T-helper 17 cell (primary cell): ENCODE measurements at regions not wholly inside any gene's neighbourhood (a gene's known extent, or its start where the extent isn't known, plus 50 kb on each side); places are given as distances from the start of the nearest gene placed in this dataset.
"Not testable (repeated sequence)": the region's sequence is repeated elsewhere in the genome, so short reads cannot be mapped to it uniquely, and the experiment has no call there.

ENCODE experiments used
- ATAC-seq: fragments of 150-1000 bp; cut with Tn5 transposase; 2 replicates; pipeline ENCODE4 v1.10.0; 2021; ENCODE audit warnings: mild to moderate bottlenecking, moderate library complexity
- DNase-seq, 3 donors: peaks; one replicate each; pipeline versions ENCODE4 v3.0.0 to v3.0.0-alpha.2; 2020 to 2021
- H3K9me3 ChIP-seq: one replicate; pipeline ENCODE4 v1.7.0; 2013; ENCODE audit warnings: low read length, mild to moderate bottlenecking; ENCODE audit not compliant: control insufficient read depth, poor library complexity, severe bottlenecking
- H3K27ac Mint-ChIP-seq: one replicate; pipeline ENCODE4 v1.8.0; 2022; ENCODE audit warnings: mild to moderate bottlenecking, moderate library complexity, mixed read lengths
- H3K27me3 Mint-ChIP-seq: one replicate; pipeline ENCODE4 v1.8.0; 2022; ENCODE audit warnings: mixed read lengths
- H3K36me3 Mint-ChIP-seq: one replicate; pipeline ENCODE4 v1.8.0; 2022; ENCODE audit warnings: low read depth, mixed read lengths
- H3K4me1 Mint-ChIP-seq: one replicate; pipeline ENCODE4 v1.8.0; 2022; ENCODE audit warnings: mild to moderate bottlenecking, mixed read lengths
- H3K4me3 Mint-ChIP-seq: one replicate; pipeline ENCODE4 v1.8.0; 2022; ENCODE audit warnings: mild to moderate bottlenecking, moderate library complexity, mixed read lengths

DNA sequence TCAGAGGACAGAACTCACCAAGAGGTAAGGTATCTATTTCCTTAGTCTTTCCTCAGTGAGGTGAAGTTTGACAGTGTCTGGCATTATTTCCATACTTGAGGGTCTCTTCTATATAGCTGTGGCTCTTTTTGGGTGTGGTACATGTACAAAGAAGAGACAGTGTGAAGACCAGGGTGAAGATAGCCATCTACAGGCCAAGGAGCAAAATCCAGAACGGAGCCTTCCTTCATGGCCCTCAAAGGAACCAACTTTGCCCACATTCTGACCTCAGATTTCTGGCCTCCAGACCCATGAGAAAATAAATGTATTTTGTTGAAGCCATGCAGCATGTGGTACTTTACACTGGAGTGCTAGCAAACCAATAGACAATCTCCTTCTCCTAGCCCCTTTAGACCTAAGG lies 858.5 kb upstream of the B3GALT2 start:
- peaks cover 11% of the 10 kb centered on the region for H3K4me1 Mint-ChIP-seq
- H3K4me3 Mint-ChIP-seq = no peak overlapping the region
- no peaks in the 10 kb centered on the region for H3K9me3 ChIP-seq
- H3K27ac Mint-ChIP-seq = no peak overlapping the region
- ATAC-seq = no peak
- DNase-seq = no peak
- H3K36me3 Mint-ChIP-seq = no peaks in the 10 kb centered on the region
- no peaks in the 10 kb centered on the region for H3K27me3 Mint-ChIP-seq

DNA sequence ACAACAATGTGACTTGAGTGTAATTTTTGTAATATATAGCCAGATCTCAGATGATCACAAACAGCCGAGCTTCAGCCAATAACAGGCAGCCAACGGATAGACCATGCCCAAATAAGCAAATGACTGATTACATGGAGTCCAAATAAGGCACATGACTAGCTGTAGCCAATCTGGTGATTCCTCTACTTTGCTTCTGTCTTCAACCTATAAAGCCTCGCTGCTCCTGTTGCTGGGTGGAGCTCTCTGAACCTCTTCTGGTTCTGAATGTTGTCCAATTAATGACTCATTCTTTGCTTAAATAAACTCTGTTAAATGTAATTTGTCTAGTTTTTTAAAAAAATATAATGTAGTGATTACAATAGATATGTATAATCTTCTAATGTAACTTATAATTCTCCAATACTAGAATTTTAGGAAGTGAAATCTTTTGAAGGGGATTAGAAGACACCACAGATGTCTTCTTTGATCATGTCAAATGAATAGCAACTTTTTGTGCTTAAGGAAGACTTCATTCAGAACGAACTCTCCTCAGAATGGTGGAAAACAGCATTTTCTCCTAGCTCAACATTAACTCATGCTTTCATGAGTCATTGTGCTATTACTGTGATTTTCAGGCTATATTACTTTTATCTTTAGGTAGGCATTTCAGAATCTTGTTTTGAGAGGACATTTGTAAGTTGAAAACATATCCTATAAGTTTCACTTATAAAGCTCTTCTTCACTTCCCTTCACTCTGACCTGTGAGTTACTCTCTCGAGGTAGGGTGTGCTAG lies 857.8 kb upstream of the B3GALT2 start:
- H3K9me3 ChIP-seq = no peaks in the 10 kb centered on the region
- ATAC-seq = no peak
- H3K4me1 Mint-ChIP-seq = peaks cover 14% of the 10 kb centered on the region
- no peaks in the 10 kb centered on the region for H3K27me3 Mint-ChIP-seq
- DNase-seq = no peak
- no peak overlapping the region for H3K27ac Mint-ChIP-seq
- no peaks in the 10 kb centered on the region for H3K36me3 Mint-ChIP-seq
- no peak overlapping the region for H3K4me3 Mint-ChIP-seq

DNA sequence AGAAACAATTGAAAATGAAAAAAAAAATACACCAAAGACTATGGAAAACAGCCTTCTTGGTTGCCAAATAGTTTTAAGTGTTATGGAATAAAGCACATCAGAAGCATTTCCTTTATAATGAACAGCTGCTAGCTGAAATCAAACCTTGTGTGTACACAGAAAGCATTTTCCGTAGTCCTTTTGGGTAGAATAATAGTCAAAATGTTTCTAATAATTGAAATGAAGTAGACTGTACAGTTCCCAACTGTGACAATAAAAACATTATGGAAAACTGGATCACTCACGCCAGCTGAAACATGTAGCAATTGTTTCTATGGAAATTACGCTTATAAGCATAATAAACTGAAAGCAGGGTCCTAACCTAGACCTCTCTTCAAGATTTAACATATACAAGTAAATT lies 856.3 kb upstream of the B3GALT2 start:
- H3K27me3 Mint-ChIP-seq = no peaks in the 10 kb centered on the region
- DNase-seq (no peak), ATAC-seq (no peak)
- H3K27ac Mint-ChIP-seq = no peak overlapping the region
- no peaks in the 10 kb centered on the region for H3K9me3 ChIP-seq
- H3K36me3 Mint-ChIP-seq = no peaks in the 10 kb centered on the region
- no peak overlapping the region for H3K4me3 Mint-ChIP-seq
- H3K4me1 Mint-ChIP-seq = peaks cover 14% of the 10 kb centered on the region

DNA sequence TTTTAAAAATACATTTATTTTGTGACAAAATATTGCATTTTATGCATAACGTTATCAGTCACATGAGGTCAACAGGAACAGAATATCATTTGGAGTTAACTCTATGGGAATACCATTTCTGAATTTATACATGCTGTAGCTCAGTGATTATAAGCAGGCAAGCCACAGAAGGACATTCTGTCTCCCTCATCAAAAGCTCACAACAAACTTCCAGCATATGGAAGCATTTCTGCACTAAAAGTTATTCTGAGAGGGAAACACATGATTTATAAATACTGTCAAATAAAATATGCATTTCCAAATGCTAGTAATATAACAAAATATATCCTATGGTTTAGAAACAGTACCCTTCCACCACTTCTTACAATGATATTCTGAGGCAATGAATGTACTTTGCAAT lies 854.1 kb upstream of the B3GALT2 start:
- Mint-ChIP-seq H3K36me3 (peaks cover under 1% of the 10 kb centered on the region), H3K4me3 (no peak overlapping the region), H3K27me3 (no peaks in the 10 kb centered on the region), H3K4me1 (peaks cover 14% of the 10 kb centered on the region), H3K27ac (no peak overlapping the region)
- no peak for ATAC-seq
- no peak for DNase-seq
- H3K9me3 ChIP-seq = no peaks in the 10 kb centered on the region

DNA sequence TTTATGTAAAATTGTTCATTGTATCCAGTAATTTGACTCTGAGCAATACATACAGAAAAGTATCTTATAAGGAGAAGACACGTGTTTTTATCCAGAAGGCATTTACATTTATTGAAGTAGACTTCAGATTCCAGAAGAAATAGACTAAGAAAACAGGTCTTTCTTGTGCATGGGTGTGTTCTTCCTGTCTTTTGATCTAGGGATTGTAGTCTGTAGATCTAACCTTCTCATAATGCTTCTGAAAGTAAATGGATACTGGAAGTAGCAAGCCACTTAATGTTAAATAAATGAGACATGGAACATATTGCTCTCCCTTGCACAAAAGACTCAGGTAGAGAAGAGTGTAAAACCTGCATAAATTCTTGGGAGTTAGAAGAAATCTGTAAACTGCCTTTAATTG lies 853.2 kb upstream of the B3GALT2 start:
- Mint-ChIP-seq H3K27ac (no peak overlapping the region), H3K36me3 (peaks cover 2% of the 10 kb centered on the region), H3K27me3 (no peaks in the 10 kb centered on the region), H3K4me1 (peaks cover 8% of the 10 kb centered on the region), H3K4me3 (peak overlapping the region; percentile 57)
- no peaks in the 10 kb centered on the region for H3K9me3 ChIP-seq
- DNase-seq (no peak), ATAC-seq (no peak)

DNA sequence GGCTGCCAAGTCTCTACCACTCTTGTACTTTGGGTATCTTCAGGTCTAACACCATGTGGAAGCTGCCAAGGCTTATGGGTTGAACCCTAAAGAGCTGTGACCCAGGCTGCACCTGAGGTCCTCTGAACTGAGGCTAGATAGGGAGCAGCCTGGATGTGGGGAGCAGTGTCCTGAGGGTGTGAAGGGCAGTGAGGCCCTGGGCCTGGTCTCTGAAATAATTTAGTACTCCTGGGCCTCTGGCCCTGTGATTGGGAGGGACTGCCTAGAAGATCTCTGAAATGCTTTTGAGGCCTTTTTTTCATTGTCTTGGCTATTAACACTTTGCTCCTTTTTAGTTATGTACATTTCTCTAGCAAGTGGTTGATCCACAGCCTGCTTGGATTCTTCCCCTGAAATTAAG lies 847.2 kb upstream of the B3GALT2 start:
- Mint-ChIP-seq H3K4me3 (no peak overlapping the region), H3K27me3 (no peaks in the 10 kb centered on the region), H3K36me3 (peaks cover 2% of the 10 kb centered on the region), H3K4me1 (no peaks in the 10 kb centered on the region), H3K27ac (no peak overlapping the region)
- ATAC-seq (no peak), DNase-seq (no peak)
- no peaks in the 10 kb centered on the region for H3K9me3 ChIP-seq

DNA sequence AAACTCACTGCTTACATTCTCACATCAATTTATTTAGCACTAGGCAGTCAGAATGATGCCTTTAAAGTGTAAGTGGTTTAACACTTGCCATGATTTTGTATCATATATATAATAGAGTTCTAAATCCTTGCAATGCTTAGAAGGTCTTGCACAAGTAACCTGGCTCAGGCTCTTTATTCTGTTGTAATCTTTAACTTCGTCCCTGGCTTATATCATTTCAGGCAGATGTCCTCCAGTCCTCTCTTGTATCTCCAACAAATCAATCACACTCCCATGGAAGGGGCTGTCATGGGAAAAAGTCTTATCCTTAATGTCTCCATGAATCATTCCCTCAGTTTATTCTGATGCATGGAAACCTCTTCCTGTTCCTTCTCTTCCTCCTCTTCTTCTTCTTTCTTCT lies 841.6 kb upstream of the B3GALT2 start:
- no peak overlapping the region for H3K4me3 Mint-ChIP-seq
- no peaks in the 10 kb centered on the region for H3K27me3 Mint-ChIP-seq
- ATAC-seq = no peak
- H3K27ac Mint-ChIP-seq = no peak overlapping the region
- no peaks in the 10 kb centered on the region for H3K9me3 ChIP-seq
- no peak for DNase-seq
- H3K36me3 Mint-ChIP-seq = peaks cover 2% of the 10 kb centered on the region
- no peaks in the 10 kb centered on the region for H3K4me1 Mint-ChIP-seq

DNA sequence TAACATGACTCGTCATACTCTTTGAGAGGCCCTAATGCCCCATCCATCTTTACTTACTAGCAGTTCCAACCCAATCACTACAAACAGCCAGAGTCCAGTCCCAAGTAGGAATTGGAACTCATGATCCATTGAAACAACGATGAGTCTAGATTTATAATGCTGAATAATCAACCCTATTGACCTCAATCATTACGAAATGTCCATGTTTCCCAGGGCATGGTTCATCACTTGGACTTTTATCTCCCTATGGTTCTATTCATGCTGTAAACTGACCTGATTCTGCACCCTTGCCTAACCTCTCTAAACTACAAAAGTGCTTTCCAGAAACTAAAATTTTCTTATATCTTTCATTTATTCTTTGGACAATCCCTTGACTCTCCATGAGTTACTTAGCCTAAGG lies 840.0 kb upstream of the B3GALT2 start:
- DNase-seq = no peak
- Mint-ChIP-seq H3K36me3 (peaks cover 2% of the 10 kb centered on the region), H3K4me3 (no peak overlapping the region), H3K27ac (no peak overlapping the region), H3K4me1 (no peaks in the 10 kb centered on the region), H3K27me3 (no peaks in the 10 kb centered on the region)
- no peak for ATAC-seq
- no peaks in the 10 kb centered on the region for H3K9me3 ChIP-seq

DNA sequence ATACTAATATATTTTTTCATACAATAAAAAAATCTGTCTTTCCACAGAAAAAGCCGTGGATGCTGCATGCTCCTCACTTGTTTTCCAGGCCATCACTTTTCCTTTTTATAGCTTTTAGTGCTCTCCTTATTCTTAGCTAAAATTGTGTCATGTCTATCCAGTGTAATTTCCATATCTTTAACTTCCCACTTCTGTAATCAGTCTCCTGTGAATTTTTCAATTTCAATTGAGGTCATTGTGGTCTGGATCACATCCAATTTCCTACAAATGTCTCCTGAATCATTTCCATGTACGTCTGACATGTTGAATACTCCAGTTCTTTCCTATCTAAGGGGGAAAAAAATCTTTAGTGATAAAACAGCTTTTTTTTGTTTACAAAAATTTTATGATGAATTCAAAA lies 838.2 kb upstream of the B3GALT2 start:
- ATAC-seq (no peak), DNase-seq (no peak)
- Mint-ChIP-seq H3K4me1 (no peaks in the 10 kb centered on the region), H3K27me3 (no peaks in the 10 kb centered on the region), H3K27ac (no peak overlapping the region), H3K36me3 (peaks cover 2% of the 10 kb centered on the region), H3K4me3 (no peak overlapping the region)
- H3K9me3 ChIP-seq = no peaks in the 10 kb centered on the region

DNA sequence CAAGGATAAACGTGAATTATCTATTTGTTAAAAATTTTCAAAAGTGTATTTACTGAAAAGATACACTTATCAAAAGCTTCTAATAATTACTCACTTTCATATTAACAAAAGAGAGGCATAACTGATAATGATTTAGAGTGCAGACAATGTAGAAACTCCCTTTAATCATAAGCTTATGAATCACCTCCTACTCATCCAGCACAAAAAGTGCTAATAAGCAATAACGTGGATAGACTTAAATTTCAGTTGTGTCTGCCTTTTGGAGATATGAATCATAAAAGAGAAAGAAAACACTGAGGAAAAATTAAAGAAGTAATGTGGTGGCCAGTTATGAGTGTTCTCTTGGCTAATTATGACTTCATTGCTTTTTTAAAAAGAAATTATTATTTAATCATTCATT lies 827.6 kb upstream of the B3GALT2 start:
- DNase-seq (no peak), ATAC-seq (no peak)
- Mint-ChIP-seq H3K27me3 (no peaks in the 10 kb centered on the region), H3K4me3 (no peak overlapping the region), H3K27ac (no peak overlapping the region), H3K4me1 (no peaks in the 10 kb centered on the region), H3K36me3 (no peaks in the 10 kb centered on the region)
- no peaks in the 10 kb centered on the region for H3K9me3 ChIP-seq

DNA sequence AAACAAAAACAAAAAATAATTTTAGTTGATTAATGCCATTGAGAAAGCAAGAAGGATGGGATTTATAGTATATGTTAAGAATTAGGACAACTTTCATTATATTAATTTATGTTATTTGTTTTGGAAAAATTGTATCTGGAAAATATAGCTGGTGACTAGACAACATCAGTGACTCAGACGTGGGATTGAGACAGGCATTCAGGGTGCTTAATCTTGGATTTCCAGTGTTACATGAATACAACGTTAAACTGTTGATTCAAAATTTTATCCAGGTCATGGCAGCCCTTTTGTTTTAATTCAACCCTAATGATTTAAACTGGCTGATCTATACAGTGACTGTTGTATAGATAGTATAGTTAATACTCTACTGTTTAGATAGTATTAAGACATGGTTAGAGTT lies 827.1 kb upstream of the B3GALT2 start:
- no peaks in the 10 kb centered on the region for H3K27me3 Mint-ChIP-seq
- ATAC-seq = no peak
- DNase-seq = no peak
- no peak overlapping the region for H3K27ac Mint-ChIP-seq
- no peaks in the 10 kb centered on the region for H3K4me1 Mint-ChIP-seq
- H3K9me3 ChIP-seq = no peaks in the 10 kb centered on the region
- H3K36me3 Mint-ChIP-seq = no peaks in the 10 kb centered on the region
- H3K4me3 Mint-ChIP-seq = no peak overlapping the region

DNA sequence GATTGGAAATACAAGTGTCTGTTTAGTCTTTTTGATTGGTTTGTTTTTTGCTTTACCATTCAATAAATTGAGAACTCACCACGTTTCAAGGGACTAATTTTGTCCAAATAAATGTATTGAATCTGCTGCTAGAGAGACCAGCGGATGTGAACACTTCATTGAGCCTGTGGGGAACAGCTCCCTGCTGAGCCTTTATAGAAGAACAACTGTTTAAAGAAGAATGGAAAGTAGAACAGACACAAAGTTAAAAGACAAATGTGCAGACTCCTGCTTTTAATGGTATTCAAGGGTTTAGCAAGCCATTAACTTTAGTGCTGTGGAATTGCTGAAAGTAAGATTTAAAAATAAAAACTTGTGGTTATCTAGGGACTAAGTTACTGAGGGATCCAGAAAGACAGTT lies 817.7 kb upstream of the B3GALT2 start:
- no peaks in the 10 kb centered on the region for H3K4me1 Mint-ChIP-seq
- H3K27ac Mint-ChIP-seq = no peak overlapping the region
- no peak overlapping the region for H3K4me3 Mint-ChIP-seq
- H3K27me3 Mint-ChIP-seq = no peaks in the 10 kb centered on the region
- peaks cover 2% of the 10 kb centered on the region for H3K9me3 ChIP-seq
- ATAC-seq (no peak), DNase-seq (no peak)
- no peaks in the 10 kb centered on the region for H3K36me3 Mint-ChIP-seq

DNA sequence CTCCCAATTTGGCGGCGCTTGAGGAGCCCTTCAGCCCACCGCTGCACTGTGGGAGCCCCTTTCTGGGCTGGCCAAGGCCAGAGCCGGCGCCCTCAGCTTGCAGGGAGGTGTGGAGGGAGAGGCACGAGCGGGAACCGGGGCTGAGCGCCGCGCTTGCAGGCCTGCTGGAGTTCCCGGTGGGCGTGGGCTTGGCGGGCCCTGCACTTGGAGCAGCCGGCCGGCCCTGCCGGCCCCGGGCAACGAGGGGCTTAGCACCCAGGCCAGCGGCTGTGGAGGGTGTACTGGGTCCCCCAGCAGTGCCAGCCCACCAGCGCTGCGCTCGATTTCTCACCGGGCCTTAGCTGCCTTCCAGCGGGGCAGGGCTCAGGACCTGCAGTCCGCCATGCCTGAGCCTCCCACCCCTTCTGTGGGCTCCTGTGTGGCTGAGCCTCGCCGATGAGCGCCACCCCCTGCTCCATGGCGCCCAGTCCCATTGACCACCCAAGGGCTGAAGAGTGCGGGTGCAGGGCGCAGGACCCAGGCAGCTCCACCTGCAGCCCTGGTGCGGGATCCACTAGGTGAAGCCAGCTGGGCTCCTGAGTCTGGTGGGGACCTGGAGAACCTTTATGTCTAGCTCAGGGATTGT lies 815.4 kb upstream of the B3GALT2 start:
- not testable (repeated sequence) for DNase-seq

DNA sequence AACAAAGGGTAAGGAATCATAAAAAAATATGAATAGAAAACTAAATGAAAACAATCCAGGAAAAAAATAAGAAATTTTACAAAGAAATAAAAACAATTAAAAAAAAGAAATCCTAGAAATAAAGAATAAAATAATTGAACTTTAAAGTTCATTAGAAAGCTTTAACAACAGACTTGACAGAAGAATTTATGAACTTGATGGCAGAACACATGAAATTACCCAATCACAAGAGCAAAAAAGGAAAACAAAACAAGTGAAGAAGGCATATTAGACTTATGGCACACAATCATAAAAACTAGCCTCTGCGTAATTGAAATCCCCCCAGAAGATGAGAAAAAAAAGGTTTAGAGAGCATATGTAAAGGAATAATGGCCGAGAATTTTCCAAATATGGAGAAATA lies 802.5 kb upstream of the B3GALT2 start:
- ATAC-seq (no peak), DNase-seq (no peak)
- Mint-ChIP-seq H3K27ac (no peak overlapping the region), H3K4me1 (no peaks in the 10 kb centered on the region), H3K36me3 (peaks cover 2% of the 10 kb centered on the region), H3K4me3 (no peak overlapping the region), H3K27me3 (no peaks in the 10 kb centered on the region)
- H3K9me3 ChIP-seq = peaks cover 13% of the 10 kb centered on the region

More for the DNA sequence above, 815.4 kb upstream of the B3GALT2 start:
- ATAC-seq, H3K9me3 ChIP-seq, H3K4me1 Mint-ChIP-seq, H3K4me3 Mint-ChIP-seq, H3K27ac Mint-ChIP-seq, H3K27me3 Mint-ChIP-seq, H3K36me3 Mint-ChIP-seq: not testable (repeated sequence)
